Neuronal stem cell (in vitro differentiated cells): ENCODE measurements at regions not wholly inside any gene's neighbourhood (a gene's known extent, or its start where the extent isn't known, plus 50 kb on each side); places are given as distances from the start of the nearest gene placed in this dataset.

Source experiments
- DNase-seq: peaks from one replicate; pipeline ENCODE4 v3.0.0-alpha.2; 2013; ENCODE audit warnings: low spot score
- H2AFZ ChIP-seq: one replicate; pipeline ENCODE4 v1.6.1; 2013; ENCODE audit warnings: mild to moderate bottlenecking, low read length, inconsistent platforms
- H2AK5ac ChIP-seq: 2 replicates; pipeline ENCODE4 v1.6.1; 2013; ENCODE audit warnings: low read depth, mild to moderate bottlenecking, inconsistent platforms, low read length, moderate library complexity, mixed read lengths
- H2BK120ac ChIP-seq: 2 replicates; pipeline ENCODE4 v1.6.1; 2013; ENCODE audit warnings: low read depth, mild to moderate bottlenecking, inconsistent platforms, low read length, moderate library complexity, mixed read lengths
- H2BK12ac ChIP-seq: one replicate; pipeline ENCODE4 v1.6.1; 2013; ENCODE audit warnings: low read length, inconsistent platforms
- H2BK15ac ChIP-seq: 2 replicates; pipeline ENCODE4 v1.6.1; 2013; ENCODE audit warnings: mild to moderate bottlenecking, low read length, inconsistent platforms, mixed read lengths
- H2BK5ac ChIP-seq: one replicate; pipeline ENCODE4 v1.6.1; 2013; ENCODE audit warnings: inconsistent platforms, mild to moderate bottlenecking, low read length, moderate library complexity
- H3K14ac ChIP-seq: one replicate; pipeline ENCODE4 v1.6.1; 2013; ENCODE audit warnings: low read length, inconsistent platforms
- H3K18ac ChIP-seq: 2 replicates; pipeline ENCODE4 v1.6.1; 2013; ENCODE audit warnings: low read length, inconsistent platforms
- H3K23ac ChIP-seq: 2 replicates; pipeline ENCODE4 v1.6.1; 2013; ENCODE audit warnings: low read depth, mild to moderate bottlenecking, mixed read lengths, low read length, inconsistent platforms; ENCODE audit not compliant: poor library complexity
- H3K27ac ChIP-seq: replicated peaks from 3 replicates; pipeline ENCODE4 v1.5.1; 2013; ENCODE audit warnings: low read length, inconsistent platforms
- H3K27me3 ChIP-seq, 3 experiments: 2 replicates each; pipeline ENCODE4 v1.6.1; 2013; ENCODE audit warnings: low read length in 3 of 3, mild to moderate bottlenecking in 2 of 3, inconsistent platforms in 1 of 3, low read depth in 1 of 3, mixed read lengths in 1 of 3, moderate library complexity in 1 of 3; ENCODE audit not compliant: control insufficient read depth in 3 of 3, insufficient read depth in 3 of 3
- H3K36me3 ChIP-seq, 2 donors: replicated peaks in 1 of 2; 2 replicates each; pipeline ENCODE4 v1.6.1; 2013; ENCODE audit warnings: low read length in 2 of 2; ENCODE audit not compliant: control insufficient read depth in 2 of 2, insufficient read depth in 2 of 2
- H3K4ac ChIP-seq: 2 replicates; pipeline ENCODE4 v1.6.1; 2013; ENCODE audit warnings: inconsistent platforms, mild to moderate bottlenecking, low read length, moderate library complexity
- H3K4me1 ChIP-seq, 2 donors: 1 replicate in 1 of 2; 2 replicates in 1 of 2; pipeline ENCODE4 v1.6.1; 2013; ENCODE audit warnings: low read length in 2 of 2, low read depth in 1 of 2; ENCODE audit not compliant: control insufficient read depth in 2 of 2, insufficient read depth in 1 of 2
- H3K4me2 ChIP-seq: one replicate; pipeline ENCODE4 v1.6.1; 2013; ENCODE audit warnings: mild to moderate bottlenecking, low read length, inconsistent platforms; ENCODE audit not compliant: insufficient read depth, poor library complexity, severe bottlenecking
- H3K4me3 ChIP-seq, 2 donors: 2 replicates each; pipeline ENCODE4 v1.5.1; 2013; ENCODE audit warnings: low read length in 2 of 2, mild to moderate bottlenecking in 2 of 2, inconsistent platforms in 1 of 2, moderate library complexity in 1 of 2
- H3K79me1 ChIP-seq: one replicate; pipeline ENCODE4 v1.6.1; 2013; ENCODE audit warnings: low read depth, mild to moderate bottlenecking, inconsistent platforms, low read length, moderate library complexity
- H3K9ac ChIP-seq: one replicate; pipeline ENCODE4 v1.6.1; 2013; ENCODE audit warnings: mild to moderate bottlenecking, low read depth, low read length, inconsistent platforms; ENCODE audit not compliant: poor library complexity
- H3K9me3 ChIP-seq, 2 donors: replicated peaks in 1 of 2; 2 replicates each; pipeline versions ENCODE3 to v1.6.1; 2013; ENCODE audit warnings: low read length in 2 of 2, mild to moderate bottlenecking in 2 of 2, inconsistent platforms in 1 of 2, low read depth in 1 of 2, mixed read lengths in 1 of 2, moderate library complexity in 1 of 2; ENCODE audit not compliant: control insufficient read depth in 2 of 2, insufficient read depth in 1 of 2
- H4K8ac ChIP-seq: one replicate; pipeline ENCODE4 v1.6.1; 2013; ENCODE audit warnings: low read depth, mild to moderate bottlenecking, inconsistent platforms, low read length, moderate library complexity
- H4K91ac ChIP-seq: one replicate; pipeline ENCODE4 v1.6.1; 2013; ENCODE audit warnings: low read length, low read depth, mild to moderate bottlenecking, inconsistent platforms; ENCODE audit not compliant: poor library complexity
- WGBS, 2 donors: extraction: QIAGEN DNeasy Blood & Tissue Kit; methylation state at CpG; one replicate each; pipeline ENCODE4 v1.1.7; 2013; ENCODE audit warnings: missing lambda C conversion rate in 2 of 2, mixed read lengths in 1 of 2; ENCODE audit not compliant: insufficient read length in 2 of 2, insufficient replicate concordance in 1 of 2; ENCODE audit errors: extremely low coverage in 2 of 2; 5-methylcytosine and 5-hydroxymethylcytosine counted together

DNA sequence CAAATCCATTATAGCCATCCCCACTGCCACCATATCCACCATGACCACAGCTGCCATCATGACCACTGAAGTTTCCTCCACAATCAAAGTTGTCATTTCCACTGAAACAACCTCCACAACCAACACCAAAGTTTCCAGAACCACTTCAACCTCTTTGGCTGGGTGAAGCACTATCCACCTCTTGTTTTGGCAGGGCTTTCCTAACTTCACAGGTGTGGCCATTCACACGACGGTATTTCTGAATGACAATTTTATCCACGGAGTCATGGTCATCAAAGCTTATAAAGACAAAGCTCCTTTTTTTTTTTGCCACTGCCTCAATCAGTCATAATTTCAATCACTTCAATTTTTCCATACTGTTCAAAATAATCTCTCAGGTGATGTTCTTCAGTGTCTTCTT lies 89.8 kb upstream of the UGP2 start:
- no CpG with 5 or more reads among the region's 3 CpGs for WGBS, 2 donors
- H4K91ac ChIP-seq: no peak overlapping the region
- H2BK12ac ChIP-seq: no peak overlapping the region
- H2BK120ac ChIP-seq: no peak overlapping the region
- H3K4ac ChIP-seq: no peak overlapping the region
- H3K27me3 ChIP-seq: no peaks in the 10 kb centered on the region
- peaks cover 0 to 1% of the 10 kb centered on the region in 2 donors for H3K9me3 ChIP-seq
- no peak overlapping the region for H2AK5ac ChIP-seq
- no peak overlapping the region for H2BK15ac ChIP-seq
- no peak overlapping the region for H3K27ac ChIP-seq
- H4K8ac ChIP-seq: no peak overlapping the region
- H3K4me3 ChIP-seq: no peak overlapping the region
- no peak overlapping the region for H3K23ac ChIP-seq
- H3K36me3 ChIP-seq: no peaks in the 10 kb centered on the region
- no peak overlapping the region for H3K14ac ChIP-seq
- no peaks in the 10 kb centered on the region for H3K79me1 ChIP-seq
- no peak overlapping the region for H2AFZ ChIP-seq
- DNase-seq: no peak
- H3K9ac ChIP-seq: no peak overlapping the region
- no peak overlapping the region for H3K18ac ChIP-seq
- no peak overlapping the region for H3K4me2 ChIP-seq
- H2BK5ac ChIP-seq: no peak overlapping the region
- peaks cover 0 to 4% of the 10 kb centered on the region in 2 donors for H3K4me1 ChIP-seq

- no peak overlapping the region for H2BK15ac ChIP-seq
- no peaks in the 10 kb centered on the region for H3K79me1 ChIP-seq
- no peak overlapping the region for H3K9ac ChIP-seq
- H2BK12ac ChIP-seq: no peak overlapping the region
- peaks cover 0 to 1% of the 10 kb centered on the region in 2 donors for H3K9me3 ChIP-seq
- no CpG with 5 or more reads among the region's 6 CpGs for WGBS, 2 donors
- H4K91ac ChIP-seq: peak overlapping the region; percentile 3
- H3K23ac ChIP-seq: no peak overlapping the region
- no peak overlapping the region for H3K27ac ChIP-seq
- H2AFZ ChIP-seq: peak overlapping the region; percentile 65
- DNase-seq: no peak
- no peak overlapping the region for H3K4me2 ChIP-seq
- no peak overlapping the region for H3K14ac ChIP-seq
- H4K8ac ChIP-seq: no peak overlapping the region
- no peak overlapping the region for H2AK5ac ChIP-seq
- H3K18ac ChIP-seq: no peak overlapping the region
- H3K36me3 ChIP-seq: no peaks in the 10 kb centered on the region
- no peak overlapping the region for H3K4ac ChIP-seq
- no peak overlapping the region for H2BK120ac ChIP-seq
- no peak overlapping the region for H3K4me3 ChIP-seq
- H2BK5ac ChIP-seq: no peak overlapping the region
- H3K4me1 ChIP-seq: peaks cover 0 to 4% of the 10 kb centered on the region in 2 donors
- H3K27me3 ChIP-seq: peaks cover 0 to 2% (median 0%) of the 10 kb centered on the region in 3 experiments
These were observed 86.5 kb upstream of the UGP2 start for GRCh38 chr2:63755216-63755615.

GRCh38 chr2:63755965-63756364 lies 85.7 kb upstream of the UGP2 start:
- H3K14ac ChIP-seq: no peak overlapping the region
- H3K27me3 ChIP-seq: peaks cover 0 to 3% (median 0%) of the 10 kb centered on the region in 3 experiments
- no peaks in the 10 kb centered on the region for H3K36me3 ChIP-seq
- peaks cover 0 to 1% of the 10 kb centered on the region in 2 donors for H3K9me3 ChIP-seq
- H4K8ac ChIP-seq: no peak overlapping the region
- no peak overlapping the region for H2BK15ac ChIP-seq
- no peak overlapping the region for H2AK5ac ChIP-seq
- no peak overlapping the region for H3K4ac ChIP-seq
- H2BK12ac ChIP-seq: no peak overlapping the region
- peaks cover 0 to 4% of the 10 kb centered on the region in 2 donors for H3K4me1 ChIP-seq
- H4K91ac ChIP-seq: no peak overlapping the region
- no peak overlapping the region for H3K4me2 ChIP-seq
- no peak overlapping the region for H3K23ac ChIP-seq
- H2AFZ ChIP-seq: no peak overlapping the region
- H3K9ac ChIP-seq: no peak overlapping the region
- H3K79me1 ChIP-seq: no peaks in the 10 kb centered on the region
- no peak overlapping the region for H3K27ac ChIP-seq
- H2BK5ac ChIP-seq: no peak overlapping the region
- DNase-seq: no peak
- H3K18ac ChIP-seq: no peak overlapping the region
- no peak overlapping the region for H3K4me3 ChIP-seq
- H2BK120ac ChIP-seq: no peak overlapping the region

GRCh38 chr2:63763391-63763941 lies 78.2 kb upstream of the UGP2 start:
- no peak overlapping the region for H2BK5ac ChIP-seq
- no peak overlapping the region for H3K23ac ChIP-seq
- H2BK120ac ChIP-seq: no peak overlapping the region
- no peak overlapping the region for H2AK5ac ChIP-seq
- no peak overlapping the region for H3K9ac ChIP-seq
- H4K8ac ChIP-seq: no peak overlapping the region
- peaks cover 0 to 9% of the 10 kb centered on the region in 2 donors for H3K9me3 ChIP-seq
- peaks cover 0 to 3% (median 0%) of the 10 kb centered on the region in 3 experiments for H3K27me3 ChIP-seq
- H3K27ac ChIP-seq: no peak overlapping the region
- H3K18ac ChIP-seq: no peak overlapping the region
- H2BK15ac ChIP-seq: no peak overlapping the region
- H3K4me1 ChIP-seq: peaks cover 9 to 12% of the 10 kb centered on the region in 2 donors
- H3K4me2 ChIP-seq: no peak overlapping the region
- H4K91ac ChIP-seq: no peak overlapping the region
- H2AFZ ChIP-seq: no peak overlapping the region
- no peak overlapping the region for H3K14ac ChIP-seq
- no peak for DNase-seq
- WGBS, 2 donors: no CpG with 5 or more reads among the region's 4 CpGs
- no peaks in the 10 kb centered on the region for H3K36me3 ChIP-seq
- H3K4me3 ChIP-seq: no peak overlapping the region
- no peak overlapping the region for H2BK12ac ChIP-seq
- H3K79me1 ChIP-seq: no peaks in the 10 kb centered on the region
- H3K4ac ChIP-seq: no peak overlapping the region
